NCI-H1092 (cell line): ENCODE measurements at regions not wholly inside any gene's neighbourhood (a gene's known extent, or its start where the extent isn't known, plus 50 kb on each side); places are given as distances from the start of the nearest gene placed in this dataset.
A peak's percentile ranks its signal among the peaks of the same experiment; 100 is the strongest.
"Not testable (repeated sequence)": the region's sequence is repeated elsewhere in the genome, so short reads cannot be mapped to it uniquely, and the experiment has no call there.

Source experiments
- DNase-seq: peaks from one replicate; lab custom pipeline; 2025; lab: John Stamatoyannopoulos, UW

GRCh38 chrX:109782994-109783700 is 50.1 kb upstream of the ACSL4 start:
- no peak for DNase-seq

GRCh38 chrX:109783701-109784079 is 50.6 kb upstream of the ACSL4 start:
- DNase-seq: no peak

GRCh38 chrX:109785053-109785452 is 52.0 kb upstream of the ACSL4 start:
- no peak for DNase-seq

- not testable (repeated sequence) for DNase-seq
Observed at GRCh38 chrX:109790511-109790910, 57.5 kb upstream of the ACSL4 start.

GRCh38 chrX:109793191-109793590 is 60.1 kb upstream of the ACSL4 start:
- no peak for DNase-seq

- DNase-seq: no peak
Observed at GRCh38 chrX:109795682-109796081, 62.6 kb upstream of the ACSL4 start.

- DNase-seq: peak; percentile 48
Observed at GRCh38 chrX:109797311-109797975, 64.4 kb upstream of the ACSL4 start.

- DNase-seq: no peak
Observed at GRCh38 chrX:109812236-109812635, 79.2 kb upstream of the ACSL4 start.

- no peak for DNase-seq
Observed at GRCh38 chrX:109813236-109813635, 80.2 kb upstream of the ACSL4 start.

GRCh38 chrX:109818976-109819375 is 85.9 kb upstream of the ACSL4 start:
- DNase-seq: no peak

GRCh38 chrX:109822861-109823260 is 89.8 kb upstream of the ACSL4 start:
- no peak for DNase-seq

GRCh38 chrX:109826954-109827708 is 94.1 kb upstream of the ACSL4 start:
- DNase-seq: no peak

- DNase-seq: no peak
Observed at GRCh38 chrX:109827772-109828171, 94.7 kb upstream of the ACSL4 start.

GRCh38 chrX:109830157-109830703 is 97.2 kb upstream of the ACSL4 start:
- no peak for DNase-seq

GRCh38 chrX:109830704-109831206 is 97.7 kb upstream of the ACSL4 start:
- no peak for DNase-seq

GRCh38 chrX:109831326-109831985 is 98.4 kb upstream of the ACSL4 start:
- no peak for DNase-seq

GRCh38 chrX:109839694-109840567 is 106.9 kb upstream of the ACSL4 start:
- no peak for DNase-seq

GRCh38 chrX:109840585-109840984 is 107.5 kb upstream of the ACSL4 start:
- no peak for DNase-seq

- DNase-seq: no peak
Observed at GRCh38 chrX:109841257-109841656, 108.2 kb upstream of the ACSL4 start.

GRCh38 chrX:109841869-109842579 is 109.0 kb upstream of the ACSL4 start:
- DNase-seq: no peak
